H9 (cell line): ENCODE measurements at regions not wholly inside any gene's neighbourhood (a gene's known extent, or its start where the extent isn't known, plus 50 kb on each side); places are given as distances from the start of the nearest gene placed in this dataset.

Experiments used
- DNase-seq: peaks from one replicate; pipeline ENCODE4 v3.0.0-alpha.2; 2017
- H2AFZ ChIP-seq: one replicate; pipeline ENCODE4 v1.6.1; 2013; ENCODE audit warnings: mild to moderate bottlenecking, low read length, control low read depth, moderate library complexity
- H2AK5ac ChIP-seq: 2 replicates; pipeline ENCODE4 v1.6.1; 2013; ENCODE audit warnings: low read length, control low read depth, mixed read lengths; ENCODE audit not compliant: insufficient read length
- H2BK120ac ChIP-seq: one replicate; pipeline ENCODE4 v1.6.1; 2013; ENCODE audit warnings: low read depth, mild to moderate bottlenecking, low read length, control low read depth, inconsistent platforms; ENCODE audit not compliant: poor library complexity, severe bottlenecking
- H2BK12ac ChIP-seq: 2 replicates; pipeline ENCODE4 v1.6.1; 2013; ENCODE audit warnings: low read length, control low read depth, mixed read lengths, low read depth; ENCODE audit not compliant: insufficient read length
- H2BK15ac ChIP-seq: 2 replicates; pipeline ENCODE4 v1.6.1; 2013; ENCODE audit warnings: low read depth, low read length, control low read depth
- H2BK20ac ChIP-seq: one replicate; pipeline ENCODE4 v1.6.1; 2013; ENCODE audit warnings: low read depth, mild to moderate bottlenecking, low read length, control low read depth, inconsistent platforms; ENCODE audit not compliant: poor library complexity, severe bottlenecking
- H2BK5ac ChIP-seq: 2 replicates; pipeline ENCODE4 v1.6.1; 2013; ENCODE audit warnings: low read length, control low read depth, mixed read lengths; ENCODE audit not compliant: insufficient read length
- H3K14ac ChIP-seq: 2 replicates; pipeline ENCODE4 v1.6.1; 2013; ENCODE audit warnings: low read length, control low read depth; ENCODE audit not compliant: insufficient read depth
- H3K18ac ChIP-seq: 2 replicates; pipeline ENCODE4 v1.6.1; 2013; ENCODE audit warnings: low read depth, mild to moderate bottlenecking, mixed read lengths, low read length, control low read depth; ENCODE audit not compliant: insufficient read length
- H3K23ac ChIP-seq: 2 replicates; pipeline ENCODE4 v1.6.1; 2013; ENCODE audit warnings: low read length, control low read depth, mixed read lengths, low read depth; ENCODE audit not compliant: insufficient read length
- H3K23me2 ChIP-seq: 2 replicates; pipeline ENCODE4 v1.6.1; 2013; ENCODE audit warnings: low read depth, mild to moderate bottlenecking, mixed read lengths, low read length, control low read depth; ENCODE audit not compliant: insufficient read length, poor library complexity, severe bottlenecking
- H3K27ac ChIP-seq: 2 replicates; pipeline ENCODE4 v1.5.1; 2013; ENCODE audit warnings: low read length, control low read depth, mixed read lengths, low read depth; ENCODE audit not compliant: insufficient read length
- H3K27me3 ChIP-seq: 2 replicates; pipeline ENCODE4 v1.6.1; 2013; ENCODE audit warnings: low read length, control low read depth, inconsistent platforms; ENCODE audit not compliant: insufficient read depth
- H3K4ac ChIP-seq: 2 replicates; pipeline ENCODE4 v1.6.1; 2013; ENCODE audit warnings: low read depth, mild to moderate bottlenecking, control low read depth, inconsistent platforms, low read length, moderate library complexity
- H3K4me1 ChIP-seq: 2 replicates; pipeline ENCODE4 v1.6.1; 2013; ENCODE audit warnings: low read length, control low read depth, inconsistent platforms; ENCODE audit not compliant: insufficient read depth
- H3K4me2 ChIP-seq: 2 replicates; pipeline ENCODE4 v1.6.1; 2013; ENCODE audit warnings: low read length, control low read depth, mixed read lengths; ENCODE audit not compliant: insufficient read length, insufficient read depth
- H3K56ac ChIP-seq: 2 replicates; pipeline ENCODE4 v1.6.1; 2013; ENCODE audit warnings: low read depth, mild to moderate bottlenecking, mixed read lengths, low read length, control low read depth; ENCODE audit not compliant: insufficient read length
- H3K79me1 ChIP-seq: 2 replicates; pipeline ENCODE4 v1.6.1; 2013; ENCODE audit warnings: low read depth, mild to moderate bottlenecking, moderate library complexity, low read length, control low read depth, inconsistent platforms; ENCODE audit not compliant: insufficient read depth, poor library complexity, severe bottlenecking
- H3K79me2 ChIP-seq: 2 replicates; pipeline ENCODE4 v1.6.1; 2013; ENCODE audit warnings: low read length, control low read depth, inconsistent platforms; ENCODE audit not compliant: insufficient read depth
- H3K9ac ChIP-seq: 2 replicates; pipeline ENCODE4 v1.6.1; 2013; ENCODE audit warnings: low read length, control low read depth, mixed read lengths; ENCODE audit not compliant: insufficient read length; ENCODE audit errors: extremely low read depth
- H3K9me3 ChIP-seq: one replicate; pipeline ENCODE4 v1.6.1; 2013; ENCODE audit warnings: low read depth, low read length, inconsistent platforms; ENCODE audit not compliant: control insufficient read depth
- H3T11ph ChIP-seq: one replicate; pipeline ENCODE4 v1.6.1; 2013; ENCODE audit warnings: mild to moderate bottlenecking, low read length, control low read depth, inconsistent platforms
- H4K20me1 ChIP-seq: one replicate; pipeline ENCODE4 v1.6.1; 2013; ENCODE audit not compliant: control insufficient read depth, insufficient read length, insufficient read depth
- H4K5ac ChIP-seq: 2 replicates; pipeline ENCODE4 v1.6.1; 2013; ENCODE audit warnings: low read depth, mild to moderate bottlenecking, mixed read lengths, low read length, control low read depth; ENCODE audit not compliant: insufficient read length
- H4K8ac ChIP-seq: replicated peaks from 2 replicates; pipeline ENCODE4 v1.6.1; 2013; ENCODE audit warnings: low read length, control low read depth, mixed read lengths, low read depth; ENCODE audit not compliant: insufficient read length
- H4K91ac ChIP-seq: 2 replicates; pipeline ENCODE4 v1.6.1; 2013; ENCODE audit warnings: low read depth, mild to moderate bottlenecking, moderate library complexity, mixed read lengths, low read length, control low read depth; ENCODE audit not compliant: insufficient read length
- H3K27ac Mint-ChIP-seq, 3 experiments: 2 replicates in 2 of 3; 3 replicates in 1 of 3; pipeline ENCODE4 v1.8.0; 2020 to 2021; ENCODE audit warnings: mixed read lengths in 3 of 3, mild to moderate bottlenecking in 1 of 3, moderate library complexity in 1 of 3
- H3K27me3 Mint-ChIP-seq: 2 replicates; pipeline ENCODE4 v1.8.0; 2021; ENCODE audit warnings: low read depth, mild to moderate bottlenecking, moderate library complexity, mixed read lengths
- H3K36me3 Mint-ChIP-seq, 3 experiments: 2 replicates in 2 of 3; 3 replicates in 1 of 3; pipeline ENCODE4 v1.8.0; 2020 to 2021; ENCODE audit warnings: low read depth in 3 of 3, mixed read lengths in 3 of 3; ENCODE audit not compliant: insufficient read depth in 1 of 3
- H3K4me1 Mint-ChIP-seq, 2 experiments: 2 replicates each; pipeline ENCODE4 v1.8.0; 2020; ENCODE audit warnings: mixed read lengths in 2 of 2
- H3K4me3 Mint-ChIP-seq, 2 experiments: 2 replicates in 1 of 2; 3 replicates in 1 of 2; pipeline ENCODE4 v1.8.0; 2020 to 2021; ENCODE audit warnings: mild to moderate bottlenecking in 2 of 2, mixed read lengths in 2 of 2, moderate library complexity in 1 of 2
- H3K9me3 Mint-ChIP-seq, 2 experiments: 2 replicates in 1 of 2; 3 replicates in 1 of 2; pipeline ENCODE4 v1.8.0; 2020; ENCODE audit warnings: mild to moderate bottlenecking in 2 of 2, mixed read lengths in 2 of 2, moderate library complexity in 1 of 2
- WGBS: extraction: QIAGEN DNeasy Blood & Tissue Kit; methylation state at CpG from one replicate; pipeline ENCODE4 v1.1.7; 2013; ENCODE audit warnings: missing lambda C conversion rate, low lambda C conversion rate, mixed read lengths; ENCODE audit not compliant: insufficient read length; ENCODE audit errors: extremely low coverage; 5-methylcytosine and 5-hydroxymethylcytosine counted together
- TF ChIP-seq, protein P1 (sequence below): fragments of 200-600 bp; sonication (generic); conservative IDR thresholded peaks from 3 replicates; pipeline ENCODE4 v1.8.0; 2021; ENCODE audit warnings: antibody characterized with exemption, mild to moderate bottlenecking

- Histone ChIP-seq H2BK15ac (no peak overlapping the region), H3K14ac (no peak overlapping the region), H3K27ac (no peak overlapping the region), H2BK5ac (no peak overlapping the region), H3K9ac (no peak overlapping the region), H2BK120ac (no peak overlapping the region), H4K8ac (no peak overlapping the region), H4K20me1 (no peaks in the 10 kb centered on the region), H4K5ac (no peak overlapping the region), H3K4me1 (no peaks in the 10 kb centered on the region; the same call in 1 of the 2 replicates), H3K4me2 (no peak overlapping the region), H3K56ac (no peak overlapping the region), H2AFZ (no peak overlapping the region), H3K27me3 (no peaks in the 10 kb centered on the region), H2AK5ac (no peak overlapping the region), H3K18ac (no peak overlapping the region), H3T11ph (no peak overlapping the region), H2BK12ac (no peak overlapping the region), H2BK20ac (no peak overlapping the region), H4K91ac (no peak overlapping the region), H3K9me3 (no peaks in the 10 kb centered on the region), H3K23me2 (no peaks in the 10 kb centered on the region), H3K23ac (no peak overlapping the region), H3K79me2 (no peaks in the 10 kb centered on the region), H3K4ac (no peak overlapping the region), H3K79me1 (no peaks in the 10 kb centered on the region)
- TF ChIP-seq, protein P1, sequence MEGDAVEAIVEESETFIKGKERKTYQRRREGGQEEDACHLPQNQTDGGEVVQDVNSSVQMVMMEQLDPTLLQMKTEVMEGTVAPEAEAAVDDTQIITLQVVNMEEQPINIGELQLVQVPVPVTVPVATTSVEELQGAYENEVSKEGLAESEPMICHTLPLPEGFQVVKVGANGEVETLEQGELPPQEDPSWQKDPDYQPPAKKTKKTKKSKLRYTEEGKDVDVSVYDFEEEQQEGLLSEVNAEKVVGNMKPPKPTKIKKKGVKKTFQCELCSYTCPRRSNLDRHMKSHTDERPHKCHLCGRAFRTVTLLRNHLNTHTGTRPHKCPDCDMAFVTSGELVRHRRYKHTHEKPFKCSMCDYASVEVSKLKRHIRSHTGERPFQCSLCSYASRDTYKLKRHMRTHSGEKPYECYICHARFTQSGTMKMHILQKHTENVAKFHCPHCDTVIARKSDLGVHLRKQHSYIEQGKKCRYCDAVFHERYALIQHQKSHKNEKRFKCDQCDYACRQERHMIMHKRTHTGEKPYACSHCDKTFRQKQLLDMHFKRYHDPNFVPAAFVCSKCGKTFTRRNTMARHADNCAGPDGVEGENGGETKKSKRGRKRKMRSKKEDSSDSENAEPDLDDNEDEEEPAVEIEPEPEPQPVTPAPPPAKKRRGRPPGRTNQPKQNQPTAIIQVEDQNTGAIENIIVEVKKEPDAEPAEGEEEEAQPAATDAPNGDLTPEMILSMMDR: no peak
- H3K9me3 Mint-ChIP-seq: no peaks in the 10 kb centered on the region
- H3K27ac Mint-ChIP-seq: no peak overlapping the region; a peak in 1 of 7 replicates
- no peak overlapping the region for H3K4me3 Mint-ChIP-seq
- peaks cover 3 to 5% of the 10 kb centered on the region in 2 experiments; a peak in 1 of 4 replicates for H3K4me1 Mint-ChIP-seq
- no peaks in the 10 kb centered on the region for H3K36me3 Mint-ChIP-seq
- WGBS: no CpG with 5 or more reads among the region's 4 CpGs
- no peaks in the 10 kb centered on the region for H3K27me3 Mint-ChIP-seq
- no peak for DNase-seq
These were observed 312.5 kb upstream of the PKN2 start for GRCh38 chr1:88371436-88372023.
